ENCODE measurements at regions not wholly inside any gene's neighbourhood (a gene's known extent, or its start where the extent isn't known, plus 50 kb on each side); places are given as distances from the start of the nearest gene placed in this dataset.

DNA sequence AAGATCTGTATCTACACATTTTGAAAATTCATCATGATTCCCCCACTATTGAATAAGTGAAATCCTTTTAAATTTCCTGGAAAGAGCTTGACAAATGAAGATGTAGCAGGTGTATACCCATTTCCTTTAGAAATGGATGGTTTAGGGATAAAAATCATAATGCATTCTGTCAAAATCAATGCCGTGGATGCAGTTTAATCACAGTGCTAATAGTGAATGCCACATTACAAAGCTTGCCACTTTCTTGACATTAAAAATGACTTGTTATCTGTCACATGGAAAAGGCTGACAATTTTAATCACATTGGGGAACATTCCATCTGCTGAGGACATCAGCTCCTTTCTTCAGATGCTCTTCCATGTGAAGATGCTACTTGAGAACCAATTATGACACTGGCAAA, 229.6 kb downstream of the GPAM start:
- H3K4me2 ChIP-seq (ENCODE audit: control insufficient read depth, insufficient read depth) = no peak overlapping the region
- no peak for DNase-seq (ENCODE audit: low read depth, low spot score)
- H3K4me1 ChIP-seq (ENCODE audit: control insufficient read depth, insufficient read depth, low read length) = no peaks in the 10 kb centered on the region
- H3K36me3 ChIP-seq (ENCODE audit: control insufficient read depth in 2 of 2, insufficient read depth in 2 of 2, low read length in 1 of 2) = no peaks in the 10 kb centered on the region
- 0% methylated on average over 1 of the region's 1 CpG for WGBS (ENCODE audit: insufficient coverage, insufficient replicate concordance, low lambda C conversion rate, missing lambda C conversion rate)
- H3K27me3 ChIP-seq (replicated peaks in 1 of 2; ENCODE audit: control insufficient read depth in 2 of 2, insufficient read depth in 2 of 2, low read length in 1 of 2) = no peaks in the 10 kb centered on the region
- H3K27ac ChIP-seq (ENCODE audit: control insufficient read depth, insufficient read depth) = no peak overlapping the region
- ChIA-PET POLR2A (no interaction called here), RAD21 (ENCODE audit: unreplicated experiment) (no interaction called here), CTCF (no interaction called here), SMC1A (ENCODE audit: uncharacterized antibody, unreplicated experiment) (no interaction called here)
- no peaks in the 10 kb centered on the region for H3K79me2 ChIP-seq (ENCODE audit: control insufficient read depth, insufficient read depth, low read length)
- no peak for ATAC-seq
- in situ Hi-C loops (cut with MboI) (no loop called here), intact Hi-C loops (cut with micrococcal nuclease; ENCODE audit: unreplicated experiment) (no loop called here)
- H3K4me3 ChIP-seq = no peak overlapping the region
- H4K20me1 ChIP-seq (ENCODE audit: control insufficient read depth, insufficient read depth) = no peaks in the 10 kb centered on the region
- no peak for FAIRE-seq
- H2AFZ ChIP-seq (ENCODE audit: control insufficient read depth, low read depth, low read length) = no peak overlapping the region
- no TSS peak for BruUV-seq (replicated peaks)
- H3K9ac ChIP-seq (ENCODE audit: control insufficient read depth, insufficient read depth, low read length) = no peak overlapping the region
- no peaks in the 10 kb centered on the region for H3K9me3 ChIP-seq (replicated peaks; ENCODE audit: control insufficient read depth, insufficient read depth, low read length)
- TF ChIP-seq ZBTB4 (CRISPR knock-in tag; IDR thresholded peaks at IDR 0.05) = no peak

DNA sequence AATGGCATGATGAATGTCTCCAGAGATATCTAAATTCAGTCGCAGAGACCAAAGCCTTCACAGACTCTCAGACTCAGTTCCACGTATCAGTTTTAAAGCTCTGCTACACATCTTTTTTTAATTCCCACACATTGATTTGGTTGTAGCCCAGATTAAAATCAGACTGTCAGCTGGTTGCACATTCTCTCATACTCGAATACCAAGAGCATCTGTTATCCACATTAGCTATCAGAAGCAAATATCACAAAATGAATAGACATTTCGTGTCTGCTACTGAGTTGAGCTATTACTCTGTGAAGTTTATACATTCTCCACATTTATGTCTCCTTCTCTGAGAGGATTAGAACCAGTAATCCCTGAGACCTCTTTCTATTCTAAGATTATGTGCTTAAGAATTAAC, 229.2 kb downstream of the GPAM start:
- in situ Hi-C loops (cut with MboI) = no loop called here
- no peak for DNase-seq (ENCODE audit: low read depth, low spot score)
- ATAC-seq = no peak
- WGBS (ENCODE audit: insufficient coverage, insufficient replicate concordance, low lambda C conversion rate, missing lambda C conversion rate) = 40% methylated on average over 4 of the region's 4 CpGs
- intact Hi-C loops (cut with micrococcal nuclease; ENCODE audit: unreplicated experiment) = no loop called here
- ChIA-PET CTCF (no interaction called here), SMC1A (ENCODE audit: uncharacterized antibody, unreplicated experiment) (no interaction called here), POLR2A (no interaction called here), RAD21 (ENCODE audit: unreplicated experiment) (no interaction called here)
- no peak overlapping the region for H3K27ac ChIP-seq (ENCODE audit: control insufficient read depth, insufficient read depth)
- H3K9ac ChIP-seq (ENCODE audit: control insufficient read depth, insufficient read depth, low read length) = no peak overlapping the region
- no peaks in the 10 kb centered on the region for H3K9me3 ChIP-seq (replicated peaks; ENCODE audit: control insufficient read depth, insufficient read depth, low read length)
- no peaks in the 10 kb centered on the region for H3K27me3 ChIP-seq (replicated peaks in 1 of 2; ENCODE audit: control insufficient read depth in 2 of 2, insufficient read depth in 2 of 2, low read length in 1 of 2)
- no peaks in the 10 kb centered on the region for H3K4me1 ChIP-seq (ENCODE audit: control insufficient read depth, insufficient read depth, low read length)
- FAIRE-seq = no peak
- no peaks in the 10 kb centered on the region for H4K20me1 ChIP-seq (ENCODE audit: control insufficient read depth, insufficient read depth)
- H3K4me3 ChIP-seq = no peak overlapping the region
- no TSS peak for BruUV-seq (replicated peaks)
- H3K36me3 ChIP-seq (ENCODE audit: control insufficient read depth in 2 of 2, insufficient read depth in 2 of 2, low read length in 1 of 2) = no peaks in the 10 kb centered on the region
- H3K4me2 ChIP-seq (ENCODE audit: control insufficient read depth, insufficient read depth) = no peak overlapping the region
- no peaks in the 10 kb centered on the region for H3K79me2 ChIP-seq (ENCODE audit: control insufficient read depth, insufficient read depth, low read length)
- H2AFZ ChIP-seq (ENCODE audit: control insufficient read depth, low read depth, low read length) = no peak overlapping the region
- TF ChIP-seq, protein P1, sequence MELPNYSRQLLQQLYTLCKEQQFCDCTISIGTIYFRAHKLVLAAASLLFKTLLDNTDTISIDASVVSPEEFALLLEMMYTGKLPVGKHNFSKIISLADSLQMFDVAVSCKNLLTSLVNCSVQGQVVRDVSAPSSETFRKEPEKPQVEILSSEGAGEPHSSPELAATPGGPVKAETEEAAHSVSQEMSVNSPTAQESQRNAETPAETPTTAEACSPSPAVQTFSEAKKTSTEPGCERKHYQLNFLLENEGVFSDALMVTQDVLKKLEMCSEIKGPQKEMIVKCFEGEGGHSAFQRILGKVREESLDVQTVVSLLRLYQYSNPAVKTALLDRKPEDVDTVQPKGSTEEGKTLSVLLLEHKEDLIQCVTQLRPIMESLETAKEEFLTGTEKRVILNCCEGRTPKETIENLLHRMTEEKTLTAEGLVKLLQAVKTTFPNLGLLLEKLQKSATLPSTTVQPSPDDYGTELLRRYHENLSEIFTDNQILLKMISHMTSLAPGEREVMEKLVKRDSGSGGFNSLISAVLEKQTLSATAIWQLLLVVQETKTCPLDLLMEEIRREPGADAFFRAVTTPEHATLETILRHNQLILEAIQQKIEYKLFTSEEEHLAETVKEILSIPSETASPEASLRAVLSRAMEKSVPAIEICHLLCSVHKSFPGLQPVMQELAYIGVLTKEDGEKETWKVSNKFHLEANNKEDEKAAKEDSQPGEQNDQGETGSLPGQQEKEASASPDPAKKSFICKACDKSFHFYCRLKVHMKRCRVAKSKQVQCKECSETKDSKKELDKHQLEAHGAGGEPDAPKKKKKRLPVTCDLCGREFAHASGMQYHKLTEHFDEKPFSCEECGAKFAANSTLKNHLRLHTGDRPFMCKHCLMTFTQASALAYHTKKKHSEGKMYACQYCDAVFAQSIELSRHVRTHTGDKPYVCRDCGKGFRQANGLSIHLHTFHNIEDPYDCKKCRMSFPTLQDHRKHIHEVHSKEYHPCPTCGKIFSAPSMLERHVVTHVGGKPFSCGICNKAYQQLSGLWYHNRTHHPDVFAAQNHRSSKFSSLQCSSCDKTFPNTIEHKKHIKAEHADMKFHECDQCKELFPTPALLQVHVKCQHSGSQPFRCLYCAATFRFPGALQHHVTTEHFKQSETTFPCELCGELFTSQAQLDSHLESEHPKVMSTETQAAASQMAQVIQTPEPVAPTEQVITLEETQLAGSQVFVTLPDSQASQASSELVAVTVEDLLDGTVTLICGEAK (IDR thresholded peaks at IDR 0.05; ENCODE audit: borderline replicate concordance) = no peak
- TF ChIP-seq SIN3A (IDR thresholded peaks at IDR 0.05; ENCODE audit: low read depth, low read length) (no peak), SREBF2 (IDR thresholded peaks at IDR 0.05; ENCODE audit: low read length) (no peak), ASH2L (IDR thresholded peaks at IDR 0.05; ENCODE audit: borderline replicate concordance, low read depth) (no peak), BCL3 (IDR thresholded peaks at IDR 0.05; ENCODE audit: borderline replicate concordance, insufficient read depth, low read depth, low read length, poor library complexity, severe bottlenecking) (no peak), CBX5 (IDR thresholded peaks at IDR 0.05; ENCODE audit: low read depth) (no peak), POLR2AphosphoS5 (IDR thresholded peaks at IDR 0.05; ENCODE audit: low read length) (no peak), SMAD1 (IDR thresholded peaks at IDR 0.05; ENCODE audit: low read depth, partially characterized antibody) (no peak), ZNF622 (IDR thresholded peaks at IDR 0.05) (no peak)
